Gastroesophageal sphincter (tissue), 3 donors: ENCODE measurements at regions not wholly inside any gene's neighbourhood (a gene's known extent, or its start where the extent isn't known, plus 50 kb on each side); places are given as distances from the start of the nearest gene placed in this dataset.

Experiments used
- CTCF ChIP-seq, 4 experiments: fragments of 200-600 bp in 2 of 4; fragments of 450-650 bp in 2 of 4; sonication (generic) in 1 of 4; IDR thresholded peaks; one replicate each; pipeline ENCODE4 v1.5.1; 2017 to 2019; ENCODE audit warnings: antibody characterized with exemption in 4 of 4, mild to moderate bottlenecking in 2 of 4, moderate library complexity in 2 of 4
- POLR2A ChIP-seq, 2 donors: fragments of 450-650 bp; IDR thresholded peaks; one replicate each; pipeline ENCODE4 v1.6.1; 2017; ENCODE audit warnings: antibody characterized with exemption in 2 of 2, mild to moderate bottlenecking in 2 of 2, moderate library complexity in 1 of 2

- TF ChIP-seq CTCF (IDR thresholded peaks at IDR 0.05) (no peak), POLR2A (IDR thresholded peaks at IDR 0.05) (no peak)
These were observed 320.6 kb downstream of the GATA3 start for GRCh38 chr10:8375137-8375536.
